Peyer's patch (tissue), 4 donors: ENCODE measurements at regions not wholly inside any gene's neighbourhood (a gene's known extent, or its start where the extent isn't known, plus 50 kb on each side); places are given as distances from the start of the nearest gene placed in this dataset.

ENCODE experiments used
- POLR2A ChIP-seq, 2 donors: fragments of 450-650 bp; IDR thresholded peaks; one replicate each; pipeline ENCODE4 v1.5.1; 2017; ENCODE audit warnings: antibody characterized with exemption in 2 of 2, mild to moderate bottlenecking in 2 of 2, moderate library complexity in 2 of 2
- TF ChIP-seq, protein P1 (sequence below), 6 experiments: fragments of 450-650 bp in 4 of 6; fragments of 200-600 bp in 2 of 6; sonication (generic) in 1 of 6; IDR thresholded peaks; one replicate each; pipeline ENCODE4 v1.5.1; 2017 to 2019; ENCODE audit warnings: antibody characterized with exemption in 6 of 6, mild to moderate bottlenecking in 3 of 6, moderate library complexity in 1 of 6

DNA sequence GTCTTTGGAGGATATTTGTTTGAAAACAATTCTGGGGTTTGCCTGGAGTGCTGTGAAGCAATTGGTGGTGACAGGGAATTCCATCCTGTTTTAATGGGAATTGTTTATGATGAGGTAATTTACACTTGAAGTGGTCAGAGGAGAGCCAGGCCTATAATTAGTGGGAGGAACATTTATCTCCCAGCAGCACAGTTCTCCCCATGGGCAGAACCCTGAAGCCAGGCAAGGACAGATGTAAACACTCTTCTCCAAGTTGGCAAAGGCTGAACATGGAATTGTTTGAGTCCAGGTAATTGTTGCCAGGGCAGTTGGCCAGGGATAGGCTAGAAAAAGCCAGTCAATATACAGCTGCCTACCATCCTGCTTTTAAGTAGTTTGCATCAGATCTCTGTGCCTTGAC is 789.7 kb downstream of the FRK start:
- TF ChIP-seq, protein P1, sequence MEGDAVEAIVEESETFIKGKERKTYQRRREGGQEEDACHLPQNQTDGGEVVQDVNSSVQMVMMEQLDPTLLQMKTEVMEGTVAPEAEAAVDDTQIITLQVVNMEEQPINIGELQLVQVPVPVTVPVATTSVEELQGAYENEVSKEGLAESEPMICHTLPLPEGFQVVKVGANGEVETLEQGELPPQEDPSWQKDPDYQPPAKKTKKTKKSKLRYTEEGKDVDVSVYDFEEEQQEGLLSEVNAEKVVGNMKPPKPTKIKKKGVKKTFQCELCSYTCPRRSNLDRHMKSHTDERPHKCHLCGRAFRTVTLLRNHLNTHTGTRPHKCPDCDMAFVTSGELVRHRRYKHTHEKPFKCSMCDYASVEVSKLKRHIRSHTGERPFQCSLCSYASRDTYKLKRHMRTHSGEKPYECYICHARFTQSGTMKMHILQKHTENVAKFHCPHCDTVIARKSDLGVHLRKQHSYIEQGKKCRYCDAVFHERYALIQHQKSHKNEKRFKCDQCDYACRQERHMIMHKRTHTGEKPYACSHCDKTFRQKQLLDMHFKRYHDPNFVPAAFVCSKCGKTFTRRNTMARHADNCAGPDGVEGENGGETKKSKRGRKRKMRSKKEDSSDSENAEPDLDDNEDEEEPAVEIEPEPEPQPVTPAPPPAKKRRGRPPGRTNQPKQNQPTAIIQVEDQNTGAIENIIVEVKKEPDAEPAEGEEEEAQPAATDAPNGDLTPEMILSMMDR (IDR thresholded peaks at IDR 0.05), result no peak
- TF ChIP-seq POLR2A (IDR thresholded peaks at IDR 0.05), result no peak
